Ishikawa (cell line): ENCODE measurements at regions not wholly inside any gene's neighbourhood (a gene's known extent, or its start where the extent isn't known, plus 50 kb on each side); places are given as distances from the start of the nearest gene placed in this dataset.

ENCODE experiments used
- CEBPB ChIP-seq: IDR thresholded peaks from 2 replicates; pipeline ENCODE4 v1.6.1; 2012
- CREB1 ChIP-seq: IDR thresholded peaks from 2 replicates; pipeline ENCODE4 v1.6.1; 2012; ENCODE audit warnings: low read depth
- EGR1 ChIP-seq: IDR thresholded peaks from 2 replicates; pipeline ENCODE4 v1.6.1; 2012
- EP300 ChIP-seq: IDR thresholded peaks from 2 replicates; pipeline ENCODE4 v1.6.1; 2012; ENCODE audit warnings: borderline replicate concordance
- FOXM1 ChIP-seq: IDR thresholded peaks from 2 replicates; pipeline ENCODE4 v1.6.1; 2012; ENCODE audit warnings: low read depth, borderline replicate concordance
- MAX ChIP-seq: IDR thresholded peaks from 2 replicates; pipeline ENCODE4 v1.6.1; 2012
- NFIC ChIP-seq: IDR thresholded peaks from 2 replicates; pipeline ENCODE4 v1.6.1; 2012
- RAD21 ChIP-seq: IDR thresholded peaks from 2 replicates; pipeline ENCODE4 v1.6.1; 2012; ENCODE audit warnings: low read depth
- REST ChIP-seq: IDR thresholded peaks from 2 replicates; pipeline ENCODE4 v1.6.1; 2012; ENCODE audit warnings: low read depth, mild to moderate bottlenecking
- TAF1 ChIP-seq: IDR thresholded peaks from 2 replicates; pipeline ENCODE4 v1.6.1; 2012; ENCODE audit warnings: low read depth, mild to moderate bottlenecking
- TCF12 ChIP-seq: IDR thresholded peaks from 2 replicates; pipeline ENCODE4 v1.6.1; 2012; ENCODE audit warnings: low read depth
- TEAD4 ChIP-seq: IDR thresholded peaks from 2 replicates; pipeline ENCODE4 v1.6.1; 2012
- USF1 ChIP-seq: IDR thresholded peaks from 2 replicates; pipeline ENCODE4 v1.6.1; 2012
- YY1 ChIP-seq: IDR thresholded peaks from 2 replicates; pipeline ENCODE4 v1.6.1; 2012; ENCODE audit warnings: low read depth
- ZBTB7A ChIP-seq: IDR thresholded peaks from 2 replicates; pipeline ENCODE4 v1.6.1; 2012; ENCODE audit warnings: low read depth

- TF ChIP-seq YY1 (no peak), CREB1 (no peak), EGR1 (no peak), RAD21 (no peak), ZBTB7A (no peak), EP300 (no peak), NFIC (no peak), MAX (no peak), TAF1 (no peak), TEAD4 (no peak), CEBPB (no peak), TCF12 (no peak), REST (no peak), FOXM1 (no peak), USF1 (no peak)
Measured at GRCh38 chr12:94012071-94012470, 136.3 kb upstream of the PLXNC1 start.

GRCh38 chr12:94012590-94012989 is 135.8 kb upstream of the PLXNC1 start:
- TF ChIP-seq RAD21 (no peak), CREB1 (no peak), TCF12 (no peak), TAF1 (no peak), REST (no peak), TEAD4 (no peak), FOXM1 (no peak), EP300 (no peak), NFIC (no peak), EGR1 (no peak)

GRCh38 chr12:94020335-94020734 is 128.0 kb upstream of the PLXNC1 start:
- TF ChIP-seq FOXM1: no peak
- TF ChIP-seq REST: no peak
- TF ChIP-seq CEBPB: no peak

- no peak for TF ChIP-seq EP300
- TF ChIP-seq TEAD4: no peak
Measured at GRCh38 chr12:94023879-94024278, 124.5 kb upstream of the PLXNC1 start.

GRCh38 chr12:94025068-94025467 is 123.3 kb upstream of the PLXNC1 start:
- TF ChIP-seq EGR1 (no peak), TEAD4 (no peak), REST (no peak), CREB1 (no peak)
